DOHH2 (cell line): ENCODE measurements at regions not wholly inside any gene's neighbourhood (a gene's known extent, or its start where the extent isn't known, plus 50 kb on each side); places are given as distances from the start of the nearest gene placed in this dataset.
"Not testable (repeated sequence)": the region's sequence is repeated elsewhere in the genome, so short reads cannot be mapped to it uniquely, and the experiment has no call there.

Source experiments
- H3F3A ChIP-seq: fragments of 200-600 bp; sonication (generic), shearing (Covaris generic); 2 replicates; pipeline ENCODE4 v1.6.0; 2016; ENCODE audit warnings: antibody characterized with exemption, mild to moderate bottlenecking; ENCODE audit not compliant: control insufficient read depth, insufficient read depth
- H3K27ac ChIP-seq: fragments of 200-600 bp; sonication (generic); 2 replicates; pipeline ENCODE4 v1.5.1; 2014; ENCODE audit warnings: low read depth, mild to moderate bottlenecking, low read length, moderate library complexity
- H3K27me3 ChIP-seq: fragments of 200-600 bp; sonication (generic); 2 replicates; pipeline ENCODE4 v1.6.1; 2014; ENCODE audit warnings: mild to moderate bottlenecking, low read length, mixed read lengths; ENCODE audit not compliant: control insufficient read depth
- H3K36me3 ChIP-seq: fragments of 200-600 bp; sonication (generic); 2 replicates; pipeline ENCODE4 v1.6.1; 2014; ENCODE audit warnings: mild to moderate bottlenecking, low read length, moderate library complexity, mixed read lengths; ENCODE audit not compliant: control insufficient read depth
- H3K4me1 ChIP-seq: fragments of 200-600 bp; sonication (generic); 2 replicates; pipeline ENCODE4 v1.6.1; 2014; ENCODE audit warnings: mild to moderate bottlenecking, low read length, mixed read lengths; ENCODE audit not compliant: control insufficient read depth
- H3K4me2 ChIP-seq: fragments of 200-600 bp; sonication (generic); 2 replicates; pipeline ENCODE4 v1.6.0; 2014; ENCODE audit warnings: mild to moderate bottlenecking, low read length, moderate library complexity
- H3K4me3 ChIP-seq: fragments of 200-600 bp; sonication (generic); 2 replicates; pipeline ENCODE4 v1.5.1; 2014; ENCODE audit warnings: mild to moderate bottlenecking, low read length, mixed read lengths
- H3K79me2 ChIP-seq: fragments of 200-600 bp; sonication (generic); 2 replicates; pipeline ENCODE4 v1.6.1; 2014; ENCODE audit warnings: mild to moderate bottlenecking, low read length, mixed read lengths; ENCODE audit not compliant: control insufficient read depth
- H3K9me2 ChIP-seq: fragments of 200-600 bp; sonication (generic); replicated peaks from 2 replicates; pipeline ENCODE4 v1.6.1; 2014; ENCODE audit warnings: mild to moderate bottlenecking, low read length, mixed read lengths; ENCODE audit not compliant: control insufficient read depth
- H3K9me3 ChIP-seq: fragments of 200-600 bp; sonication (generic); 2 replicates; pipeline ENCODE4 v1.6.1; 2014; ENCODE audit warnings: antibody characterized with exemption, low read length, mixed read lengths; ENCODE audit not compliant: control insufficient read depth, insufficient read depth
- H4K20me1 ChIP-seq: fragments of 200-600 bp; sonication (generic); 2 replicates; pipeline ENCODE4 v1.6.0; 2014; ENCODE audit warnings: low read depth, mild to moderate bottlenecking, antibody characterized with exemption, low read length, moderate library complexity; ENCODE audit not compliant: control insufficient read depth, insufficient read depth
- CTCF ChIP-seq: fragments of 200-600 bp; sonication (generic); IDR thresholded peaks from one replicate; pipeline ENCODE4 v1.5.1; 2014; ENCODE audit warnings: antibody characterized with exemption, mild to moderate bottlenecking, low read depth, low read length; ENCODE audit not compliant: poor library complexity, severe bottlenecking
- EZH2phosphoT487 ChIP-seq: fragments of 200-600 bp; sonication (generic); IDR thresholded peaks from 2 replicates; pipeline ENCODE4 v1.6.1; 2017; ENCODE audit warnings: borderline replicate concordance, mild to moderate bottlenecking, antibody characterized with exemption, low read length, moderate library complexity, mixed read lengths

GRCh38 chr1:90351019-90351418, 356.1 kb downstream of the ZNF326 start:
- no peak for TF ChIP-seq CTCF
- TF ChIP-seq EZH2phosphoT487, result no peak
- H3K4me3 ChIP-seq, result no peak overlapping the region
- H3K79me2 ChIP-seq, result no peaks in the 10 kb centered on the region
- no peak overlapping the region for H3K27ac ChIP-seq
- H3K9me2 ChIP-seq, result no peaks in the 10 kb centered on the region
- no peaks in the 10 kb centered on the region for H4K20me1 ChIP-seq
- no peaks in the 10 kb centered on the region for H3F3A ChIP-seq
- H3K4me1 ChIP-seq, result no peaks in the 10 kb centered on the region
- no peaks in the 10 kb centered on the region for H3K36me3 ChIP-seq
- H3K9me3 ChIP-seq, result no peaks in the 10 kb centered on the region
- no peak overlapping the region for H3K4me2 ChIP-seq
- no peaks in the 10 kb centered on the region for H3K27me3 ChIP-seq

GRCh38 chr1:90349510-90349909, 354.6 kb downstream of the ZNF326 start:
- Histone ChIP-seq H3K9me2 (no peaks in the 10 kb centered on the region), H3K9me3 (no peaks in the 10 kb centered on the region), H3K4me1 (no peaks in the 10 kb centered on the region), H3K27ac (no peak overlapping the region), H3K27me3 (no peaks in the 10 kb centered on the region), H3K79me2 (no peaks in the 10 kb centered on the region), H4K20me1 (no peaks in the 10 kb centered on the region), H3K4me2 (no peak overlapping the region), H3K36me3 (no peaks in the 10 kb centered on the region), H3K4me3 (no peak overlapping the region), H3F3A (no peaks in the 10 kb centered on the region)
- TF ChIP-seq CTCF (no peak), EZH2phosphoT487 (no peak)

- no peak overlapping the region for H3K4me3 ChIP-seq
- no peaks in the 10 kb centered on the region for H3K9me3 ChIP-seq
- no peak for TF ChIP-seq EZH2phosphoT487
- TF ChIP-seq CTCF, result no peak
- no peaks in the 10 kb centered on the region for H3K79me2 ChIP-seq
- H4K20me1 ChIP-seq, result no peaks in the 10 kb centered on the region
- no peak overlapping the region for H3K4me2 ChIP-seq
- H3K27me3 ChIP-seq, result no peaks in the 10 kb centered on the region
- H3K36me3 ChIP-seq, result no peaks in the 10 kb centered on the region
- H3K27ac ChIP-seq, result no peak overlapping the region
- H3K4me1 ChIP-seq, result no peaks in the 10 kb centered on the region
- no peaks in the 10 kb centered on the region for H3K9me2 ChIP-seq
- no peaks in the 10 kb centered on the region for H3F3A ChIP-seq
Measured at GRCh38 chr1:90348934-90349333, 354.0 kb downstream of the ZNF326 start.

GRCh38 chr1:90348459-90348858, 353.5 kb downstream of the ZNF326 start:
- H3K79me2 ChIP-seq, H4K20me1 ChIP-seq, H3K4me3 ChIP-seq, H3F3A ChIP-seq, H3K4me2 ChIP-seq, H3K27me3 ChIP-seq, H3K9me2 ChIP-seq, H3K4me1 ChIP-seq, H3K36me3 ChIP-seq, H3K9me3 ChIP-seq, H3K27ac ChIP-seq: not testable (repeated sequence)
